ENCODE measurements at regions not wholly inside any gene's neighbourhood (a gene's known extent, or its start where the extent isn't known, plus 50 kb on each side); places are given as distances from the start of the nearest gene placed in this dataset.

GRCh38 chr16:5541356-5541755, 443.8 kb upstream of the EEF2KMT start:
- CTCF ChIA-PET: no interaction called here
- H3K4me2 ChIP-seq (ENCODE audit: low read length): no peak overlapping the region
- H2AFZ ChIP-seq (ENCODE audit: low read length): no peak overlapping the region
- H3K9me2 ChIP-seq (replicated peaks; ENCODE audit: low read length): no peaks in the 10 kb centered on the region
- no peak overlapping the region for H3K27ac ChIP-seq (ENCODE audit: low read length)
- POLR2A ChIA-PET (ENCODE audit: unreplicated experiment): no interaction called here
- H3K4me3 ChIP-seq (ENCODE audit: low read length): no peak overlapping the region
- H3F3A ChIP-seq (ENCODE audit: low read length, unreplicated experiment): no peaks in the 10 kb centered on the region
- no peaks in the 10 kb centered on the region for H3K36me3 ChIP-seq (ENCODE audit: low read depth, low read length)
- no peaks in the 10 kb centered on the region for H3K79me2 ChIP-seq (ENCODE audit: low read length)
- no peaks in the 10 kb centered on the region for H3K27me3 ChIP-seq (ENCODE audit: low read length)
- H3K4me1 ChIP-seq (ENCODE audit: insufficient read depth, low read length): no peaks in the 10 kb centered on the region
- no TSS peak for BruUV-seq (replicated peaks)
- ATAC-seq (no peak), DNase-seq (no peak)
- no peaks in the 10 kb centered on the region for H3K9me3 ChIP-seq (ENCODE audit: low read length)
- intact Hi-C loops (cut with micrococcal nuclease): no loop called here
- TF ChIP-seq EZH2phosphoT487 (IDR thresholded peaks at IDR 0.05; ENCODE audit: borderline replicate concordance, low read length) (no peak), EZH2 (IDR thresholded peaks at IDR 0.05; ENCODE audit: low read length, unreplicated experiment) (no peak)
- TF ChIP-seq, protein P1, sequence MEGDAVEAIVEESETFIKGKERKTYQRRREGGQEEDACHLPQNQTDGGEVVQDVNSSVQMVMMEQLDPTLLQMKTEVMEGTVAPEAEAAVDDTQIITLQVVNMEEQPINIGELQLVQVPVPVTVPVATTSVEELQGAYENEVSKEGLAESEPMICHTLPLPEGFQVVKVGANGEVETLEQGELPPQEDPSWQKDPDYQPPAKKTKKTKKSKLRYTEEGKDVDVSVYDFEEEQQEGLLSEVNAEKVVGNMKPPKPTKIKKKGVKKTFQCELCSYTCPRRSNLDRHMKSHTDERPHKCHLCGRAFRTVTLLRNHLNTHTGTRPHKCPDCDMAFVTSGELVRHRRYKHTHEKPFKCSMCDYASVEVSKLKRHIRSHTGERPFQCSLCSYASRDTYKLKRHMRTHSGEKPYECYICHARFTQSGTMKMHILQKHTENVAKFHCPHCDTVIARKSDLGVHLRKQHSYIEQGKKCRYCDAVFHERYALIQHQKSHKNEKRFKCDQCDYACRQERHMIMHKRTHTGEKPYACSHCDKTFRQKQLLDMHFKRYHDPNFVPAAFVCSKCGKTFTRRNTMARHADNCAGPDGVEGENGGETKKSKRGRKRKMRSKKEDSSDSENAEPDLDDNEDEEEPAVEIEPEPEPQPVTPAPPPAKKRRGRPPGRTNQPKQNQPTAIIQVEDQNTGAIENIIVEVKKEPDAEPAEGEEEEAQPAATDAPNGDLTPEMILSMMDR (conservative IDR thresholded peaks at IDR 0.05; ENCODE audit: low read depth, low read length): no peak
- no peak overlapping the region for H3K9ac ChIP-seq (ENCODE audit: low read length)
- no peaks in the 10 kb centered on the region for H4K20me1 ChIP-seq (ENCODE audit: low read length)

DNA sequence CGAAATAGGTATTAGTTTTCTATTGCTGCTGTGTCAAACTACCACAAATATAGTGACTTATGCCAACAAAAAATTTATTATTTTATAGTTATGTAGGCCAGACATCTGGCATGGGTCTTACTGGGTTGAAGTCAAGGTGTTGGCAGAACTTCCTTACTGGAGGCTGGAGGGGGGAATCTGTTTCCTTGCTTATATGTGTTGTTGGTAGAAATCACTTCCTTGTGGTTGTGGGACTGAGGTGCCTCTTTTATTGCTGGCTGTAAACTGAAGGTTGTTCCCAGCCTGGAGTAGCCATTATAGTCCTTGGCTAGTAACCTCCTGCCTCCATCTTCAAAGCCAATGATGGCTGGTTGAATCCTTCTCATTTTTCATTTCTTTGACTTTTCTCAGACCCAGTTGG, 439.8 kb upstream of the EEF2KMT start:
- ChIA-PET POLR2A (ENCODE audit: unreplicated experiment) (no interaction called here), CTCF (no interaction called here)
- intact Hi-C loops (cut with micrococcal nuclease): no loop called here
- no peak overlapping the region for H2AFZ ChIP-seq (ENCODE audit: low read length)
- H3K36me3 ChIP-seq (ENCODE audit: low read depth, low read length): no peaks in the 10 kb centered on the region
- no peaks in the 10 kb centered on the region for H3F3A ChIP-seq (ENCODE audit: low read length, unreplicated experiment)
- H3K79me2 ChIP-seq (ENCODE audit: low read length): no peaks in the 10 kb centered on the region
- H3K9me3 ChIP-seq (ENCODE audit: low read length): no peaks in the 10 kb centered on the region
- H4K20me1 ChIP-seq (ENCODE audit: low read length): no peaks in the 10 kb centered on the region
- H3K4me3 ChIP-seq (ENCODE audit: low read length): no peak overlapping the region
- no peak overlapping the region for H3K9ac ChIP-seq (ENCODE audit: low read length)
- H3K9me2 ChIP-seq (replicated peaks; ENCODE audit: low read length): no peaks in the 10 kb centered on the region
- TF ChIP-seq, protein P1 (conservative IDR thresholded peaks at IDR 0.05; ENCODE audit: low read depth, low read length): no peak
- TF ChIP-seq EZH2 (IDR thresholded peaks at IDR 0.05; ENCODE audit: low read length, unreplicated experiment) (no peak), EZH2phosphoT487 (IDR thresholded peaks at IDR 0.05; ENCODE audit: borderline replicate concordance, low read length) (no peak)
- ATAC-seq: no peak
- DNase-seq: no peak
- BruUV-seq (replicated peaks): no TSS peak
- H3K27me3 ChIP-seq (ENCODE audit: low read length): no peaks in the 10 kb centered on the region
- H3K4me2 ChIP-seq (ENCODE audit: low read length): no peak overlapping the region
- no peak overlapping the region for H3K27ac ChIP-seq (ENCODE audit: low read length)
- no peaks in the 10 kb centered on the region for H3K4me1 ChIP-seq (ENCODE audit: insufficient read depth, low read length)

- H3K4me1 ChIP-seq (ENCODE audit: insufficient read depth, low read length): no peaks in the 10 kb centered on the region
- intact Hi-C loops (cut with micrococcal nuclease): no loop called here
Measured at GRCh38 chr16:5533321-5533888, 435.8 kb upstream of the EEF2KMT start.

More at GRCh38 chr16:5533321-5533888, 435.8 kb upstream of the EEF2KMT start:
- no peaks in the 10 kb centered on the region for H3K36me3 ChIP-seq (ENCODE audit: low read depth, low read length)
- TF ChIP-seq EZH2 (IDR thresholded peaks at IDR 0.05; ENCODE audit: low read length, unreplicated experiment) (no peak), EZH2phosphoT487 (IDR thresholded peaks at IDR 0.05; ENCODE audit: borderline replicate concordance, low read length) (no peak)
- no peak overlapping the region for H3K9ac ChIP-seq (ENCODE audit: low read length)
- ATAC-seq (no peak), DNase-seq (no peak)
- H3F3A ChIP-seq (ENCODE audit: low read length, unreplicated experiment): no peaks in the 10 kb centered on the region
- no peak overlapping the region for H3K27ac ChIP-seq (ENCODE audit: low read length)
- H3K27me3 ChIP-seq (ENCODE audit: low read length): no peaks in the 10 kb centered on the region
- H3K9me2 ChIP-seq (replicated peaks; ENCODE audit: low read length): no peaks in the 10 kb centered on the region
- H3K4me3 ChIP-seq (ENCODE audit: low read length): no peak overlapping the region
- POLR2A ChIA-PET (ENCODE audit: unreplicated experiment): no interaction called here
- BruUV-seq (replicated peaks): no TSS peak
- H3K4me2 ChIP-seq (ENCODE audit: low read length): no peak overlapping the region
- H4K20me1 ChIP-seq (ENCODE audit: low read length): no peaks in the 10 kb centered on the region
- no peaks in the 10 kb centered on the region for H3K79me2 ChIP-seq (ENCODE audit: low read length)
- CTCF ChIA-PET: no interaction called here
- H2AFZ ChIP-seq (ENCODE audit: low read length): no peak overlapping the region
- no peaks in the 10 kb centered on the region for H3K9me3 ChIP-seq (ENCODE audit: low read length)
